Uterus (tissue), 2 donors: ENCODE measurements at regions not wholly inside any gene's neighbourhood (a gene's known extent, or its start where the extent isn't known, plus 50 kb on each side); places are given as distances from the start of the nearest gene placed in this dataset.

Experiments used
- CTCF ChIP-seq, 4 experiments: fragments of 200-600 bp in 2 of 4; fragments of 450-650 bp in 2 of 4; sonication (generic) in 2 of 4; IDR thresholded peaks; one replicate each; pipeline ENCODE4 v1.5.1; 2016 to 2019; ENCODE audit warnings: antibody characterized with exemption in 4 of 4, mild to moderate bottlenecking in 2 of 4, moderate library complexity in 1 of 4
- POLR2A ChIP-seq, 2 donors: fragments of 450-650 bp; IDR thresholded peaks; one replicate each; pipeline ENCODE4 v1.6.1; 2016; ENCODE audit warnings: antibody characterized with exemption in 2 of 2, mild to moderate bottlenecking in 1 of 2, moderate library complexity in 1 of 2

GRCh38 chr6:43964659-43965570, 162.3 kb downstream of the MRPL14 start:
- TF ChIP-seq CTCF (IDR thresholded peaks at IDR 0.05): no peak
- no peak for TF ChIP-seq POLR2A (IDR thresholded peaks at IDR 0.05)
